ENCODE measurements at regions not wholly inside any gene's neighbourhood (a gene's known extent, or its start where the extent isn't known, plus 50 kb on each side); places are given as distances from the start of the nearest gene placed in this dataset.
"Not testable (repeated sequence)": the region's sequence is repeated elsewhere in the genome, so short reads cannot be mapped to it uniquely, and the experiment has no call there.

DNA sequence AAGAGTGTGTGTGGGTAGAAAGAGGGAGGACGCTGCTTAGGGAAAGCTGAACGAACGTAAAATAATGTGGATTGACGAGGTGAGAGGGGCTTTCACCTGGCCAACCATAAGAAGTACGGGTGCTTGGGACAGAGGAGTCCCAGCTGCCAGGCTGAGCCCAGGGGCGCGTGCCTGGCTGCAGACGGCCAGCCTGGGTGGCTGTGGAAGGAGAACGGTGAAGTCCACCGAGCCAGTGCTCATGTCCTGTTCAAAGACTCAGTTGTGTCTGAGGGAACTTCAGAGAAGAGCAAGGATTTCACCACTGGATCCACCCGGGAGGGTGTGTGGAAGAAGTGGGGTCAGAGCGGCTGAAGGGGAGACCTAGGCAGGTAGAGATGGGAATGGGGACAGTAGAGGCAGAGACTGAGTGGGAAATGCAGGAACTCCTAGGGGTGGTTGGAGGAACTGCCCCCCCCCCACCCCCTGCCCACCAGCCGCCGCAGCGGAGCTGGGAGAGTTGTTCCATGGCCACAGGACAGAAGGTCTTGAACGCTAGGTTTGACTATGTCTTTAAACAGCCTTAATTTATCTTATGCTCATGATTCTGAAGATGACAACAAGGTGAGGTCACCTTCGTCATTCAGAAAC lies 68.1 kb upstream of the TBXT start:
- H3K9me2 ChIP-seq (replicated peaks; ENCODE audit: insufficient read depth, low read length) = no peaks in the 10 kb centered on the region
- no peak overlapping the region for H3K27ac ChIP-seq (ENCODE audit: low read length)
- H3F3A ChIP-seq (ENCODE audit: insufficient read depth, low read length) = no peaks in the 10 kb centered on the region
- TF ChIP-seq, protein P1, sequence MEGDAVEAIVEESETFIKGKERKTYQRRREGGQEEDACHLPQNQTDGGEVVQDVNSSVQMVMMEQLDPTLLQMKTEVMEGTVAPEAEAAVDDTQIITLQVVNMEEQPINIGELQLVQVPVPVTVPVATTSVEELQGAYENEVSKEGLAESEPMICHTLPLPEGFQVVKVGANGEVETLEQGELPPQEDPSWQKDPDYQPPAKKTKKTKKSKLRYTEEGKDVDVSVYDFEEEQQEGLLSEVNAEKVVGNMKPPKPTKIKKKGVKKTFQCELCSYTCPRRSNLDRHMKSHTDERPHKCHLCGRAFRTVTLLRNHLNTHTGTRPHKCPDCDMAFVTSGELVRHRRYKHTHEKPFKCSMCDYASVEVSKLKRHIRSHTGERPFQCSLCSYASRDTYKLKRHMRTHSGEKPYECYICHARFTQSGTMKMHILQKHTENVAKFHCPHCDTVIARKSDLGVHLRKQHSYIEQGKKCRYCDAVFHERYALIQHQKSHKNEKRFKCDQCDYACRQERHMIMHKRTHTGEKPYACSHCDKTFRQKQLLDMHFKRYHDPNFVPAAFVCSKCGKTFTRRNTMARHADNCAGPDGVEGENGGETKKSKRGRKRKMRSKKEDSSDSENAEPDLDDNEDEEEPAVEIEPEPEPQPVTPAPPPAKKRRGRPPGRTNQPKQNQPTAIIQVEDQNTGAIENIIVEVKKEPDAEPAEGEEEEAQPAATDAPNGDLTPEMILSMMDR (IDR thresholded peaks at IDR 0.05; ENCODE audit: low read length) = no peak
- TF ChIP-seq EZH2phosphoT487 (IDR thresholded peaks at IDR 0.05; ENCODE audit: low read length) (no peak), EZH2 (optimal IDR thresholded peaks at IDR 0.05; ENCODE audit: low read depth, low read length) (no peak)
- no peak overlapping the region for H3K4me2 ChIP-seq (ENCODE audit: low read depth, low read length)
- no peak for DNase-seq
- H3K36me3 ChIP-seq (replicated peaks; ENCODE audit: insufficient read depth, low read length) = no peaks in the 10 kb centered on the region
- H3K4me3 ChIP-seq (ENCODE audit: low read length) = no peak overlapping the region
- no peak overlapping the region for H3K9ac ChIP-seq (ENCODE audit: low read length)
- no peaks in the 10 kb centered on the region for H3K9me3 ChIP-seq (replicated peaks; ENCODE audit: insufficient read depth, low read length)
- H3K4me1 ChIP-seq (ENCODE audit: low read length) = no peaks in the 10 kb centered on the region
- no peaks in the 10 kb centered on the region for H4K20me1 ChIP-seq (ENCODE audit: insufficient read depth, low read length)
- no peak overlapping the region for H2AFZ ChIP-seq (ENCODE audit: low read length)
- H3K27me3 ChIP-seq (replicated peaks; ENCODE audit: insufficient read depth, low read length) = no peaks in the 10 kb centered on the region
- no peaks in the 10 kb centered on the region for H3K79me2 ChIP-seq (ENCODE audit: low read length)

DNA sequence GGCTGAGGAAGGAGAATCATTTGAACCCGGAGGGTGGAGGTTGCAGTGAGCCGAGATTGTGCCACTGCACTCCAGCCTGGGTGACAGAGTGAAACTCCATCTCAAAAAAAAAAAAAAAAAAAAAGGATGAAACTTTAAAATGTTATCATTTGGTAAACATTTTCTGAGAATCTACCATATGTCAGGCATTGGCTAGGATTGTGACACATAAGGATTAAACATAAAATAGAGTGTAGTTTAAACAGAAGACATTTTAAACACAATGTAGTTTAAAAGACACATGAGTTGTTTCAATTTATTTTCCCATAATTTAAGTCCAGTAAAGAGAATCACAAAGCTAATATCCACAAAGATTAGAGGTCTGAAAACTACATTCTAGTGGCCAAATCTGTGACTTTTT lies 63.5 kb upstream of the TBXT start:
- H3K4me1 ChIP-seq (ENCODE audit: low read length) = peaks cover 11% of the 10 kb centered on the region

DNA sequence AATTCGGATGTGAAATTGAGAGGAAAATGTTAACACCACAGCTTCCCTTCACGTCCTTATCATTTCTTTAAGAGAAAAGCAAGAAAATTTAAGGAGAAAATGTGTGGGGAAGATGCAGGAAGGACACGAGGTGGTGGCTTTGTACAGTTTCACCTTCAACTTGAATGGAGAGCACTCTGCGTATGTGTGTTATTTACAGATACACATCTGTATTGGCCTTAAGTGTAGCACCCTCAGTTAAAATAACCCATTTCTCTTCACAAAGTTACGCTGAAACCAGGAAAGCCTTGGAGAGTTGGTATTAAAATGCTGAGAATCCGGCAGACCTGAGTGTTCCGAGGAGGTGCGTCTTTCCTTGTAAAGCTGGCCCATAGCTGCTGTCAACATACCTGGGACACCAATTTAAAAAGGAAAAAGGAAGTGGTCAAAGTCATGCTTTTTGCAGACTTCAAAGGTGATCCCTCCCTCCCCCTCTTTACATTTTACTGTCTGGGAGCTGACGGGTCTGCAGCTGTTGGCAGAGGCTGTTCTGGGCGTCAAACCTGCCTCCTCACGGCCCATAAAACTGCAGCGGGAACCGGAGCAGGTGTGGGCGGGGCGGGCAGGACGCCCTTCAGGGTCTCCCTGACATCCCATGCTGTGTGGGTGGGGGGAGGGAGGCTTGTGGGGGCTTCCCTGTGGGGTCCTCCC lies 61.3 kb upstream of the TBXT start:
- Histone ChIP-seq H3F3A (ENCODE audit: insufficient read depth, low read length) (no peaks in the 10 kb centered on the region), H3K9me3 (replicated peaks; ENCODE audit: insufficient read depth, low read length) (no peaks in the 10 kb centered on the region), H3K4me3 (ENCODE audit: low read length) (peak overlapping the region; percentile 16; the same call in 1 of the 2 replicates), H2AFZ (ENCODE audit: low read length) (peak overlapping the region; percentile 51; the same call in 1 of the 2 replicates), H3K27ac (ENCODE audit: low read length) (peak overlapping the region; percentile 56), H3K4me1 (ENCODE audit: low read length) (peaks cover 11% of the 10 kb centered on the region), H3K79me2 (ENCODE audit: low read length) (no peaks in the 10 kb centered on the region), H4K20me1 (ENCODE audit: insufficient read depth, low read length) (no peaks in the 10 kb centered on the region), H3K36me3 (replicated peaks; ENCODE audit: insufficient read depth, low read length) (no peaks in the 10 kb centered on the region), H3K9me2 (replicated peaks; ENCODE audit: insufficient read depth, low read length) (no peaks in the 10 kb centered on the region), H3K27me3 (replicated peaks; ENCODE audit: insufficient read depth, low read length) (no peaks in the 10 kb centered on the region), H3K4me2 (ENCODE audit: low read depth, low read length) (peak overlapping the region; percentile 58), H3K9ac (ENCODE audit: low read length) (no peak overlapping the region)
- TF ChIP-seq, protein P1 (IDR thresholded peaks at IDR 0.05; ENCODE audit: low read length) = no peak
- TF ChIP-seq EZH2phosphoT487 (IDR thresholded peaks at IDR 0.05; ENCODE audit: low read length) = no peak
- peak; percentile 66 for DNase-seq

More for the DNA sequence above, 63.5 kb upstream of the TBXT start:
- H2AFZ ChIP-seq (ENCODE audit: low read length); H3K9me2 ChIP-seq (replicated peaks; ENCODE audit: insufficient read depth, low read length); H3K4me3 ChIP-seq (ENCODE audit: low read length); DNase-seq; H3K9ac ChIP-seq (ENCODE audit: low read length); H3K36me3 ChIP-seq (replicated peaks; ENCODE audit: insufficient read depth, low read length); H3K4me2 ChIP-seq (ENCODE audit: low read depth, low read length); H3F3A ChIP-seq (ENCODE audit: insufficient read depth, low read length); H3K27me3 ChIP-seq (replicated peaks; ENCODE audit: insufficient read depth, low read length); H3K9me3 ChIP-seq (replicated peaks; ENCODE audit: insufficient read depth, low read length); H3K79me2 ChIP-seq (ENCODE audit: low read length); H3K27ac ChIP-seq (ENCODE audit: low read length); H4K20me1 ChIP-seq (ENCODE audit: insufficient read depth, low read length): not testable (repeated sequence)

DNA sequence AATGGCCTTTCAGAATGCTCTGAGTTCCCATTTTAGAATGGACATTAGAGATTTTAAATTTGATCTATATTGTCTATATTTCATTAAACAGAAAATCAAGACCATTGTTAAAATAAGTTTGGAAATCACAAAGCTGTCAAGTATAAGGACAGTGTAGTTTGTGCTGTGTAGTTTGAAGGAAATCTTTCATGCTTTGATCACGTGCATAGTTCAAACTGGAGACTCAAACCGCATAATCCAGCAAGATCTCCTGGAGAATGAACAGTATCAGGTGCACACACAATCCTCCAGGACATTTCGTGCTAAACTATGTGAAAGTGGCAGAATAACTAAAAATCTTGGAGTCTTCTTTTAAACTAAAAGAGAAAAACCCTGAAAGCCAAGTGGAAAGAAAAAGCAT lies 60.8 kb upstream of the TBXT start:
- Histone ChIP-seq H3K9ac (ENCODE audit: low read length) (no peak overlapping the region), H2AFZ (ENCODE audit: low read length) (peak overlapping the region; percentile 51; the same call in 1 of the 2 replicates), H3K9me2 (replicated peaks; ENCODE audit: insufficient read depth, low read length) (no peaks in the 10 kb centered on the region), H3K36me3 (replicated peaks; ENCODE audit: insufficient read depth, low read length) (no peaks in the 10 kb centered on the region), H4K20me1 (ENCODE audit: insufficient read depth, low read length) (no peaks in the 10 kb centered on the region), H3K27ac (ENCODE audit: low read length) (peak overlapping the region; percentile 56; the same call in 1 of the 2 replicates), H3K4me1 (ENCODE audit: low read length) (peaks cover 11% of the 10 kb centered on the region), H3K27me3 (replicated peaks; ENCODE audit: insufficient read depth, low read length) (no peaks in the 10 kb centered on the region), H3K4me3 (ENCODE audit: low read length) (no peak overlapping the region), H3F3A (ENCODE audit: insufficient read depth, low read length) (no peaks in the 10 kb centered on the region), H3K79me2 (ENCODE audit: low read length) (no peaks in the 10 kb centered on the region), H3K4me2 (ENCODE audit: low read depth, low read length) (peak overlapping the region; percentile 58), H3K9me3 (replicated peaks; ENCODE audit: insufficient read depth, low read length) (no peaks in the 10 kb centered on the region)
- no peak for DNase-seq
- no peak for TF ChIP-seq EZH2phosphoT487 (IDR thresholded peaks at IDR 0.05; ENCODE audit: low read length)
- no peak for TF ChIP-seq EZH2 (optimal IDR thresholded peaks at IDR 0.05; ENCODE audit: low read depth, low read length)
- TF ChIP-seq, protein P1 (IDR thresholded peaks at IDR 0.05; ENCODE audit: low read length) = no peak

Data from MM.1S (cell line).